ENCODE measurements at regions not wholly inside any gene's neighbourhood (a gene's known extent, or its start where the extent isn't known, plus 50 kb on each side); places are given as distances from the start of the nearest gene placed in this dataset.

DNA sequence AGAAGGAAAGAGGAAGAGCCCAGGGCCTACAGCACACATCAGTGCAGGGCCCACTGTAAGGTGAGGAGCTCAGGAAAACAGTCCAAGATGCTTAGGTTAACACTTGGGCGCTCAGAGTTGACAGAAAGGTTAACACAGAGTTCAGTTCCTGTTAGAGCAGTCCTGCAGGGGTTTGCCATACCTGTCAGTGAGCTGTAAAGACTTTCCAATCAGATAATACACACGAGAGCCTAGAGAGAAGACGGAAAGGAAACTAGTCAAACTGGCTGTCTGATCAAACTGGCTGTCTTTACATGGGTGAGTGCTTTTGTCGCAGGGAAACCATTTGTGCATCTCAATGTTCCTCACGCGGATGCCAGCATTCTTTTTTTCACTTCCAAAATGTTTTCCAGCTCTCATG is 61.4 kb upstream of the ARHGEF26 start:
- Histone ChIP-seq H2AFZ (peak overlapping the region; percentile 2), H4K20me1 (ENCODE audit: insufficient read depth, poor library complexity, severe bottlenecking) (no peaks in the 10 kb centered on the region), H3K27ac (peak overlapping the region; percentile 17), H3K4me2 (peak overlapping the region; percentile 12), H3K79me2 (no peaks in the 10 kb centered on the region), H3K9me2 (replicated peaks; ENCODE audit: insufficient read depth) (no peaks in the 10 kb centered on the region), H3K36me3 (replicated peaks; ENCODE audit: insufficient read depth, low read depth) (no peaks in the 10 kb centered on the region), H3K27me3 (no peaks in the 10 kb centered on the region), H3K4me3 (no peak overlapping the region), H3K4me1 (ENCODE audit: insufficient read depth) (peaks cover 4% of the 10 kb centered on the region), H3K9me3 (ENCODE audit: low read depth) (no peaks in the 10 kb centered on the region)
- TF ChIP-seq EZH2 (IDR thresholded peaks at IDR 0.05; ENCODE audit: borderline replicate concordance) (no peak), EZH2phosphoT487 (IDR thresholded peaks at IDR 0.05; ENCODE audit: low read depth, severe bottlenecking, unreplicated experiment) (no peak), CTCF (IDR thresholded peaks at IDR 0.05; ENCODE audit: poor library complexity) (no peak)
- peak; percentile 26 for DNase-seq (ENCODE audit: low spot score)
- 43% methylated on average over 6 of the region's 6 CpGs for WGBS (ENCODE audit: low lambda C conversion rate, missing lambda C conversion rate)

GRCh38 chr3:154060238-154061000 is 60.8 kb upstream of the ARHGEF26 start:
- no peaks in the 10 kb centered on the region for H3K27me3 ChIP-seq
- H3K9me3 ChIP-seq (ENCODE audit: low read depth) = no peaks in the 10 kb centered on the region
- 54% methylated on average over 4 of the region's 4 CpGs for WGBS (ENCODE audit: low lambda C conversion rate, missing lambda C conversion rate)
- no peaks in the 10 kb centered on the region for H3K9me2 ChIP-seq (replicated peaks; ENCODE audit: insufficient read depth)
- no peaks in the 10 kb centered on the region for H3K79me2 ChIP-seq
- peak; percentile 41 for DNase-seq (ENCODE audit: low spot score)
- peak overlapping the region; percentile 2 for H2AFZ ChIP-seq
- TF ChIP-seq EZH2 (IDR thresholded peaks at IDR 0.05; ENCODE audit: borderline replicate concordance) = no peak
- no peak for TF ChIP-seq CTCF (IDR thresholded peaks at IDR 0.05; ENCODE audit: poor library complexity)
- TF ChIP-seq EZH2phosphoT487 (IDR thresholded peaks at IDR 0.05; ENCODE audit: low read depth, severe bottlenecking, unreplicated experiment) = no peak
- H3K4me1 ChIP-seq (ENCODE audit: insufficient read depth) = peaks cover 4% of the 10 kb centered on the region
- no peak overlapping the region for H3K4me3 ChIP-seq
- H3K27ac ChIP-seq = peak overlapping the region; percentile 17
- no peaks in the 10 kb centered on the region for H3K36me3 ChIP-seq (replicated peaks; ENCODE audit: insufficient read depth, low read depth)
- H4K20me1 ChIP-seq (ENCODE audit: insufficient read depth, poor library complexity, severe bottlenecking) = no peaks in the 10 kb centered on the region
- peak overlapping the region; percentile 12 for H3K4me2 ChIP-seq

GRCh38 chr3:154061001-154061370 is 60.2 kb upstream of the ARHGEF26 start:
- Histone ChIP-seq H3K27ac (peak overlapping the region; percentile 12), H2AFZ (no peak overlapping the region), H3K9me3 (ENCODE audit: low read depth) (no peaks in the 10 kb centered on the region), H3K4me2 (peak overlapping the region; percentile 6), H3K79me2 (no peaks in the 10 kb centered on the region), H3K36me3 (replicated peaks; ENCODE audit: insufficient read depth, low read depth) (no peaks in the 10 kb centered on the region), H3K9me2 (replicated peaks; ENCODE audit: insufficient read depth) (no peaks in the 10 kb centered on the region), H3K4me3 (no peak overlapping the region), H3K4me1 (ENCODE audit: insufficient read depth) (peaks cover 4% of the 10 kb centered on the region), H4K20me1 (ENCODE audit: insufficient read depth, poor library complexity, severe bottlenecking) (no peaks in the 10 kb centered on the region), H3K27me3 (no peaks in the 10 kb centered on the region)
- TF ChIP-seq CTCF (IDR thresholded peaks at IDR 0.05; ENCODE audit: poor library complexity) (no peak), EZH2 (IDR thresholded peaks at IDR 0.05; ENCODE audit: borderline replicate concordance) (no peak), EZH2phosphoT487 (IDR thresholded peaks at IDR 0.05; ENCODE audit: low read depth, severe bottlenecking, unreplicated experiment) (no peak)
- WGBS (ENCODE audit: low lambda C conversion rate, missing lambda C conversion rate) = 65% methylated on average over 3 of the region's 3 CpGs
- DNase-seq (ENCODE audit: low spot score) = no peak
